NCI-H526 (cell line): ENCODE measurements at regions not wholly inside any gene's neighbourhood (a gene's known extent, or its start where the extent isn't known, plus 50 kb on each side); places are given as distances from the start of the nearest gene placed in this dataset.
"Not testable (repeated sequence)": the region's sequence is repeated elsewhere in the genome, so short reads cannot be mapped to it uniquely, and the experiment has no call there.

ENCODE experiments used
- DNase-seq, 2 experiments: peaks; one replicate each; lab custom pipeline; 2025; lab: John Stamatoyannopoulos, UW

- not testable (repeated sequence) for DNase-seq
These were observed 203.2 kb downstream of the SNCAIP start for GRCh38 chr5:122515210-122515609.

GRCh38 chr5:122515709-122516431 lies 203.8 kb downstream of the SNCAIP start:
- DNase-seq = peak; percentile 33 to 66

DNA sequence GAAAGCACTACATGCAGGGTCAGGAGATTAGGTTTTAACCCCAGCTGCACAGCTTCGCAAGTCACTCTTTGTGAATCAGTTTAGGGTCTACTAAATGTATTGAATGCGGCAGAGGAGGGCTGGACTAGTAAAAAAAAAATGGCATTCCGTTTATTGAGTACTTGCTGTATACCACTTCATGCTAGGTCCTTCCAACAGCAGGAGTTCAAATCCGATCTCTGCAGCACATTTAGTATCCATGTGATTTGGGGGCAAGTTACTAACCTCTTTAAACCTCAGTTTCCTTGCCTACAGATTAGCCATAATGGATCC lies 204.4 kb downstream of the SNCAIP start:
- DNase-seq = no peak

- no peak for DNase-seq
These were observed 205.1 kb downstream of the SNCAIP start for GRCh38 chr5:122517091-122517490.

GRCh38 chr5:122523776-122524175 lies 211.7 kb downstream of the SNCAIP start:
- DNase-seq = peak in 1 of 2 experiments; percentile 23

DNA sequence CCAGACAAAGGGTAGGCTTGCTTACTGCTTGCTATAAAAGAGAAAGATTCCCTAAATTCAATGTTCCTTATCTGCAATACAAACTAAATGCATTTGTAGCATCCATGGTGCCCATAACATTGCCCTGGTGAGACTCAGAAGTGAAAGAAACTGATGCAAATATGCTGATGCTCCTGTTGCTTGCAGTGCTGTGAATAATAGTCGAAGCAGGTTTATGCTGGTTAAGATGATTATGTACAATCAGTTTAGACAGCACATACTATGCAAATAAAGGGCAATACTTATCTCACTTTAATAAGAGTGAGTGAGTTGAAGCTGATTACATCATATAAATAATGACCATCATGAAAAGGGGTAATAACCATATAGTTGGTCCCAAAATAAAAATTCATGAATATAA lies 215.5 kb downstream of the SNCAIP start:
- DNase-seq = no peak

DNA sequence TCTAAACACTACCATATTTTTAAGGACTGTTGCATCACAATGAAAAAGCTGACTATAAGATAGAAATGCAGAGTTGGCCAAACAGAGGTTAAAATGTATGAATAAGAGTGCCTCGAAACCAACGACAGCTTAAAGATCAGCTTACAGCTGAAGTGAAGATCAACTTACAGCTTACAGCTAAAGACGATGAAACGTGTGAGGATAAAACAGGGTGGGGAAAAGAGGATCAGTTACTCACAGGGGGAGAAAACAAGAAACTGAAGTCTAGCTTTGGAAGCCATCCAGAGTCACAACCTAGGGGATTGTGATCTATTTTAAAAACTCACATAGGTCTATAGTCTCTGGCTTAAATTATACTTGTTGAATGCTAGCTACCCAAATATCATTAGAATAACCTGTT lies 220.0 kb downstream of the SNCAIP start:
- DNase-seq = no peak

- no peak for DNase-seq
These were observed 221.8 kb downstream of the SNCAIP start for GRCh38 chr5:122533825-122534224.

GRCh38 chr5:122534829-122535228 lies 222.8 kb downstream of the SNCAIP start:
- DNase-seq = no peak

DNA sequence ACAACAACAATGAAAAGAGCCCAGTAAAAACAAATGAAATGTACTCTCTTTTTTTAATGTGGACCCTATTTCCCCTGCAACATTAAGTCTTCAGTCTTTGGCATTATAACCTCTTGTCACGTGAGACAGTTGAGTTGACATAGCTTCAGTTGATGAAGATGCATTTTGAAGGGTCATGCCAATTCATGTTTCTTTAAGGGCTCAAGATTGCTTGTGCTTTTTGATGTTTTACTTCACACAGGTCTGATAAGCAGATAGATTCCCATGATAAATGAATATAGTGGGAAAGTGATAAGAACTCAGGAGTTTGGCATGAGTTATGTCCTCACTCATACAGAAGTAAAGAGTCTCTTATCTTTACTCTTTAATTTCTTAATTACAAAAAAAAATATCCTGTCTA lies 229.4 kb downstream of the SNCAIP start:
- DNase-seq = no peak

DNA sequence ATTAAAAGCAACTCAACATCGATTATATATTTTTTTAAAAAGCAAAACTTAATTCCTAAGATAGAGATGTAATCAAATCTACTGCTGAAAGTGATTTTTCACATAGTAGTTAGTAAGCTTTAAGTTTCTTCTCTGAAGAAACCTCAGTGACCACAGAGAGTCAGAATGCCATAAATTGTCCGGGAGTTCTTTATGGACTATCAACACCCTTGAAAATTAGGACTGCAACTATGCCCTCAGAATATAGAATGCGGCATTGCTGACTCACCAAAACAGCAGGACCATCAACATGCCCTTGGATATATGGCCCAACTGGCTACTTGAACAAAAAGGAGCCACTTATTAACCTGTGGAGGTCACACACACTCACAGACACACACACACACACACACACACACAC lies 228.9 kb upstream of the SNX2 start:
- DNase-seq = no peak

DNA sequence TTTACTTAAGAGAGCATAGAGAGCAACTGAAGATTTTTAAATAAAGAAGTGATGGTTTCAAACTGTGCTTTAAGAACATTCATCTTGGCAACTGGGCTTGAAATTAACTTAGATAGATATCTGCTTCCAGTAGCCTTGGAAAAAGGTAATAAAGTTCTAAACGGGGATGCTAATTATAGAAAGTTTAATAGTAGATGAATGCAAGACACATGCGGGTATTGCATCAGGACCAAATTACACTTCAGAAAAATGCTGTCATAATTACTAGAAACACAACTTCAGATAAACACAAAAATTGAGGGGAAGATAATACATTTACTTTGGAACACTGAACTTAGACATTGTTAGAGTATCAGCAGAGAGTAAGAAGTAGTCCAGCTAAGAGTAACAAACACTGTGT lies 227.7 kb upstream of the SNX2 start:
- no peak for DNase-seq

DNA sequence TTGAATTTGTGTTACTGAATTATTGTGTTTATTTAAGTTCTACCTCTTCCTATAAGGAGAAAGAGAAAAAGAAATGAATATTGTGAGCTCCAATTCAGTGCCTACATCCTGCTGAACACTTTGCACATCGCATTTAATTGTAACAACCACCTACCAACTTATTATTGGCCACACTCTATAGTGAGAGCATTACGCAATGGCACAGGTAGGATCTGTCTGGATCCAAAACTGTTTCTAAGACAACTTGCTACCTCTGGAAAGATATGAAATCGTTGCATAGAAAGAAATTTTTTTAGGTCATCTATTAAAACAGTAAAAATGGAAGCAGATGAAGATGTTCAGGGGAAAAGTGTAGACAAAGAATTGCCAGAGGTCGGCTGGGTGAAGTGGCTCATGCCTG lies 227.2 kb upstream of the SNX2 start:
- DNase-seq = no peak

DNA sequence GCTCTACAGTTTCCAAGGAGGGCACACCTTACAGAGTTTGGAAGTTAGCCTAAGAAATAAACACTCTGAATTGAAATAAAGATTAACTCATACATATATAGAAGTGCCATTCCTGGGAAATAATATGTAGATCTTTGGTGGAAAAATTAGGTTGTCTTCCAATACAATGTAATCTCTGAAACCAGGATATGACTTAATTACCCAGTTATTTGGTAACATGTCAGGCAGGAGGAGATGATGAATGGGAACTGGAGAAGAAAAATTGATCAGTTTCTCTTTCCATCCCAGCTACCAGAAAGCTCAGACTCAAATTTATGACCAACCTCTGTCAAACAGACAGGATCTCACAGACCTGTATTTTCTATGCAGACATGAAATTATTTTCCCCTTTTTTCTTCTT lies 215.2 kb upstream of the SNX2 start:
- no peak for DNase-seq

DNA sequence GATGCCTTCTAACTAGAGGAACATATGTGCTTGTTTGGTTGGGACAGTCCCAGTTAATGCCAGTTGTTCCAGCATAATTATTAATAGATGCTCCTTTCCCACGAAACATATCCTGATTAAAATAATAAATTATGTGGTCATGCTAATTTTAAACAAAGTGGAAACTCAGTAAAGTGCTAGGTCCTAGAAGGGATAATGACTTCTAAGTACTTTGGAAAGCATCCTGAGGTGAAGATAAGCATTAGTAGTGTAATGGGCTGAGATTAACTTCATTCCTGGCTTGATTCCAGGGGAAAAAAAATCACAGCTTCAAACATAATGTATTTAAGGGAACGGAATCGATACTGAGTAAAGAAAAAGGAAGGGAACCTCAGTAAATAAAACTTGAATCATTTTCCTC lies 213.7 kb upstream of the SNX2 start:
- no peak for DNase-seq

DNA sequence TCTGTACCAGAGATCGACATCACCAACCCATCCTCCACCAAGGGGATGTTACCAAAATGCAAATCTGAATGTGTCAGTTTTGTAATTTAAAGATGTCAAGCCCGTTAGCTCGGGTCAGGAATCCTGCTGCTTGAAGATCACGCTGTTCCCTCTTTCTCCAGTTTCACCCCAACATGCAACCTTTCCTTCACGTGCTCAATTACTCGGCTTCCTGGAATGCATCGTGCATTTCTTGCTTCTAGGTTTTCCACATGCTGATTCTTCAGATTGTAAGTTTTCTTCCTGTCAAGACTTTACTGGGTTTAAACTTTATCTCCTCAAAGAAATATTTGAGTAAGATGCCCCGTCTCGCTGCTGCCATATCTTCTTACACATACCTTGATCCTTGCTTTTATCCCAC lies 209.5 kb upstream of the SNX2 start:
- DNase-seq = no peak

DNA sequence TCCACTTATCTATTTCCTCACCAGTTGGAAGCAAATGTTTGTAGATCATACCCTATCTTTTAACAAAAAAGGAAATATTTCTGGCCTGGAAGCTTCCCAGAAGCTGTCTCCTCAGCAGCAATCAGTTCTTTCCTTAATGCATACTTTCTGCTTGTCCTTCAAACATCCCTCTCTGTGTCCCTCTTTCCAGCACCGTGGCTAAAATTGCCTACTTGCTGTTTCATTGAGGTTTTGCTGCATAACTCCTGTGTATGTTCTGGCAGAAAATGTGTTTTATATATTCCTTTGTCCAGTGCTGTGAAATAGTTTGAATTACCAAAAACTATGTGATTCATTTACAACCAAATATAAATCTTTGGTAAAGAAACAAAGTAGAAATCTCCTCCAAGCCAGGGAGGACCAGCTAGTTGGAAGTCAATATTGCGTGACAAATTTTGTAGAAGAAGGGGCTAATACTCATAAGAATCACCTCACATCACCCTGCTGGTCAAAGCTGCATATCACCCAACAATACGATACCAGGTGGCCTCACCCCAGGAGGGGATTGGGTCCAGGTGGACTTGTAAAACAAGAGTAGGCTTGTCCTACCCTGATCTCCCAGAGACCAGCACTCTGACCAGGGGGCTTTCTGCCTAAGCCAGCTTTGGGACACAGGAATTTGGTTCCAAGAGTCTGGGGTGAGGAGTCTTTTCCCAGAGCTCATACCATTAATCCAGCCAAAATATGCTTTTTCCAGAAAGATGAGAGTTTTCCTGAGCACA lies 198.4 kb upstream of the SNX2 start:
- DNase-seq = no peak

DNA sequence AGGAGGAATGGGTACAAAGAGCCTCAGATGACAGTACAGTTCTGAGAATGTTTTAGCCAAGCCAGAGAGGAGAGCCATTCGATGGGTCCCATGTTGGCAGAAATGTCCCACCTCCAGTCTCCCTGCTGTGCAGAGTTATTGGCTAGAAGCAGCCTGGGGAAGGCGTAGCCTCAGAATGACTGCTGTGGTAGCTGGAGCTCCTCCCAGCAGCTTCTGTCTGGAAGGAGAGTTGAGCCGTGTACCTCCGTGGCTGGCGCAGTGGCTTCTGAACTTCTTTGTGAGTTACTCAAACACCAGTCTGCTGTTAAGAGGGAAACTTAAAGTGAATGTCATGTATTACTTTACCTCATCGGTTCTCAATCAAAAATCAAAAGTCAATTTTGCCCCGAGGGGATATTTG lies 193.3 kb upstream of the SNX2 start:
- DNase-seq = no peak

DNA sequence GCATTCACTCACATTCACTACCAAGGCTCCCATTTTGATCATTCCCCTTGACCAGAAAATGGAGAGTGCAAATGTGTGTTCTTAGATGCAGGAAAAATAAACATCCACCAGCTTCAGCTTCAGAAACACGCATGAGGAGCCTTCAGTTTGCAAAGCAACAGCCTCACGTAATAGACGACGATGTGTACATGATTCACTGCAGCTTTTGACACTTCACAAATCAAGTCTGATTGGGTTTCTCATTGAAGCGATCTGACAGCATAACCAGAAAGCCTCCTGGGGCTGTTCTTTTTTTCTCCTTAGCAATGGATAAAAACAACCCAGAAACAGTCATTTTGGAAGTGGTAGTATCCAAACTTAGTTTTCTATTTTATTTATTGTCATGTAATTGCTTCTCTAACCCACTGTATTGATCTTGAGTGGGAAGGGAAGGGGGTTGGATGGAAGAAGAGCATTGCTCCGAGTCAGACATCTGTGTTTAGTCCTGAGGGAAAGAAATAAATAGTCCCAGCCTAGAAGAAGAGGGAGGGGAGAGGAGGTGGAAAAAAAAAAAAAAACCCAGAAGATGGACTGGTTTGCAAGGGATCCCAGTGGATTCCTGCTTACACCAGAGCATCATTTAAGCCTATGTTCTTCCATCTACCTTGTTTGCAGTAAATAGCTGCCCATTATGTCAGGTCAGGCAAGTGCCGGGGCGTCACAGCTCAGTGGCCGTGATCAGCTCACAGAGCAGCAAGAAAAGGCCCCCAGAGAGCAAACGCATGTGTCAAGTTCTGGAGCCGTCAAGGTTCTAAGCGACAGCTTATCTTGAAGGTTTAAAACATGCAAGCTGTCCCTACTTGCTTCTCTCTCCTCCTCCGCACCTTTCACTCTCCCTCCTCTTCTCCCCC lies 190.2 kb upstream of the SNX2 start:
- DNase-seq = no peak

GRCh38 chr5:122585371-122585770 lies 189.5 kb upstream of the SNX2 start:
- DNase-seq = no peak

- DNase-seq = no peak
These were observed 188.5 kb upstream of the SNX2 start for GRCh38 chr5:122586351-122586750.

GRCh38 chr5:122591828-122592227 lies 183.1 kb upstream of the SNX2 start:
- no peak for DNase-seq

GRCh38 chr5:122599000-122599399 lies 175.9 kb upstream of the SNX2 start:
- DNase-seq = no peak
